ENCODE measurements at regions not wholly inside any gene's neighbourhood (a gene's known extent, or its start where the extent isn't known, plus 50 kb on each side); places are given as distances from the start of the nearest gene placed in this dataset.

- no peaks in the 10 kb centered on the region for H3K27me3 ChIP-seq (ENCODE audit: control insufficient read depth in 2 of 2, insufficient read depth in 2 of 2, low read length in 2 of 2)
- no peak overlapping the region for H3K27ac ChIP-seq (ENCODE audit: low read depth, low read length)
- H3K9me3 ChIP-seq (ENCODE audit: control insufficient read depth in 2 of 3, low read length in 3 of 3) = no peaks in the 10 kb centered on the region
- POLR2A ChIA-PET = no interaction called here
- H3K4me3 ChIP-seq (ENCODE audit: low read length) = no peak overlapping the region
- H3K4me1 Mint-ChIP-seq = no peaks in the 10 kb centered on the region
- ATAC-seq = no peak
- no peaks in the 10 kb centered on the region for H3K36me3 ChIP-seq (ENCODE audit: control insufficient read depth in 2 of 3, insufficient read depth in 3 of 3, low read length in 3 of 3)
- peaks cover 0 to 11% (median 4%) of the 10 kb centered on the region in 11 donors for H3K9me3 Mint-ChIP-seq
- H3K4me1 ChIP-seq (ENCODE audit: control insufficient read depth in 2 of 2, insufficient read depth in 2 of 2, low read length in 2 of 2) = no peaks in the 10 kb centered on the region
- peaks cover 5 to 14% (median 13%) of the 10 kb centered on the region in 5 donors for H3K27me3 Mint-ChIP-seq
- no peak overlapping the region for H3K4me3 Mint-ChIP-seq
- DNase-seq = no peak
- CTCF ChIA-PET = no interaction called here
- intact Hi-C loops (cut with micrococcal nuclease) = no loop called here
- H3K27ac Mint-ChIP-seq = no peak overlapping the region
- H3K36me3 Mint-ChIP-seq = no peaks in the 10 kb centered on the region
These were observed 419.1 kb downstream of the ENC1 start for GRCh38 chr5:74221413-74221812.

- CTCF ChIA-PET = no interaction called here
- Mint-ChIP-seq H3K27ac (no peak overlapping the region), H3K4me3 (no peak overlapping the region), H3K36me3 (no peaks in the 10 kb centered on the region), H3K27me3 (peaks cover 0 to 10% (median 5%) of the 10 kb centered on the region in 5 donors), H3K9me3 (peaks cover 0 to 11% (median 3%) of the 10 kb centered on the region in 11 donors), H3K4me1 (no peaks in the 10 kb centered on the region)
- no peak for DNase-seq
- intact Hi-C loops (cut with micrococcal nuclease) = no loop called here
- Histone ChIP-seq H3K27ac (ENCODE audit: low read depth, low read length) (no peak overlapping the region), H3K36me3 (ENCODE audit: control insufficient read depth in 2 of 3, insufficient read depth in 3 of 3, low read length in 3 of 3) (no peaks in the 10 kb centered on the region), H3K4me1 (ENCODE audit: control insufficient read depth in 2 of 2, insufficient read depth in 2 of 2, low read length in 2 of 2) (no peaks in the 10 kb centered on the region), H3K4me3 (ENCODE audit: low read length) (no peak overlapping the region), H3K27me3 (ENCODE audit: control insufficient read depth in 2 of 2, insufficient read depth in 2 of 2, low read length in 2 of 2) (no peaks in the 10 kb centered on the region), H3K9me3 (ENCODE audit: control insufficient read depth in 2 of 3, low read length in 3 of 3) (no peaks in the 10 kb centered on the region)
- POLR2A ChIA-PET = no interaction called here
- no peak for ATAC-seq
These were observed 424.5 kb downstream of the ENC1 start for GRCh38 chr5:74216012-74216411.

DNA sequence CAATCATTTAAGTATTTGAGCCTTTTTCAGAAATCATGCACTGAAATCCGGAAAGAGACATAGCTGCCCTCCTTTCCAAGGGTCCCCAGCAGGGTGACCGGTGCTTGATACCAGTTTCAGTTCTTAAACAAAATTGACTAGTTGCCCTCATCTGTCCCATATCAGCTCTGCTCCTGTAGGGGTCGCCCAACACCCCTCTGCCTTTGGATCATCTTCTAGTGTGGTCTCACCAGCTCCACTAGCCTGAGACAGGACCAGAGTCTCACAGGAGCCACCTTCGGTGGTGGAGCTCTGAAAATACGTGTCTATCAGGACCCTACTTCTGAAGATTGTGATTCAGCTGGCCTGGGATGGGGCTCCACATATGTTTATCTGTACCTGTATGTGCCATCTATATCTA is 428.2 kb downstream of the ENC1 start:
- no peak overlapping the region for H3K27ac Mint-ChIP-seq
- ATAC-seq (no peak), DNase-seq (no peak)
- ChIA-PET POLR2A (no interaction called here), CTCF (no interaction called here)
- H3K36me3 Mint-ChIP-seq = no peaks in the 10 kb centered on the region
- Histone ChIP-seq H3K27me3 (ENCODE audit: control insufficient read depth in 2 of 2, insufficient read depth in 2 of 2, low read length in 2 of 2) (no peaks in the 10 kb centered on the region), H3K4me1 (ENCODE audit: control insufficient read depth in 2 of 2, insufficient read depth in 2 of 2, low read length in 2 of 2) (no peaks in the 10 kb centered on the region), H3K4me3 (ENCODE audit: low read length) (no peak overlapping the region), H3K27ac (ENCODE audit: low read depth, low read length) (no peak overlapping the region), H3K36me3 (ENCODE audit: control insufficient read depth in 2 of 3, insufficient read depth in 3 of 3, low read length in 3 of 3) (no peaks in the 10 kb centered on the region), H3K9me3 (ENCODE audit: control insufficient read depth in 2 of 3, low read length in 3 of 3) (no peaks in the 10 kb centered on the region)
- intact Hi-C loops (cut with micrococcal nuclease) = no loop called here
- H3K4me3 Mint-ChIP-seq = no peak overlapping the region
- no peaks in the 10 kb centered on the region for H3K9me3 Mint-ChIP-seq
- no peaks in the 10 kb centered on the region for H3K4me1 Mint-ChIP-seq
- peaks cover 7 to 13% (median 10%) of the 10 kb centered on the region in 5 donors for H3K27me3 Mint-ChIP-seq

DNA sequence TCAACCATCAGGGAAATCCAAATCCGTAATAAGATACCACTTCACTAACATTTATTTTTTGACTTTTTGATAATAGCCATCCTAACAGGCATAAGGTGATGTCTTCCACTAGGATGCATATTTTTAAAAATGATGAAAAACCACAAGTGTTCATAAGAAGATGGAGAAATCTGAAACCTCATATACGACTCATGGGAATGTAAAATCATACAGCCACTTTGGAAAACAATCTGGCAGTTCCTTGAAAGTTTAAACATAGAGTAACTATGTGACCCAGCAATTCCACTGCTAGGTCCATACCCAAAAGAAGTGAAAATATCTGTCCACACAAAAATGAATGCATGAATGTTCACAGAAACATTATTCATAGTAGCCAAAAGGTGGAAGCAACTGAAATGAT is 431.0 kb downstream of the ENC1 start:
- no peak overlapping the region for H3K27ac ChIP-seq (ENCODE audit: low read depth, low read length)
- DNase-seq = no peak
- POLR2A ChIA-PET = no interaction called here
- H3K4me3 Mint-ChIP-seq = no peak overlapping the region
- H3K27ac Mint-ChIP-seq = no peak overlapping the region
- no peak overlapping the region for H3K4me3 ChIP-seq (ENCODE audit: low read length)
- no peaks in the 10 kb centered on the region for H3K36me3 Mint-ChIP-seq
- no peaks in the 10 kb centered on the region for H3K9me3 ChIP-seq (ENCODE audit: control insufficient read depth in 2 of 3, low read length in 3 of 3)
- H3K27me3 Mint-ChIP-seq = peaks cover 7 to 18% (median 9%) of the 10 kb centered on the region in 5 donors
- no peaks in the 10 kb centered on the region for H3K36me3 ChIP-seq (ENCODE audit: control insufficient read depth in 2 of 3, insufficient read depth in 3 of 3, low read length in 3 of 3)
- no peaks in the 10 kb centered on the region for H3K9me3 Mint-ChIP-seq
- intact Hi-C loops (cut with micrococcal nuclease) = no loop called here
- no peaks in the 10 kb centered on the region for H3K27me3 ChIP-seq (ENCODE audit: control insufficient read depth in 2 of 2, insufficient read depth in 2 of 2, low read length in 2 of 2)
- no peaks in the 10 kb centered on the region for H3K4me1 ChIP-seq (ENCODE audit: control insufficient read depth in 2 of 2, insufficient read depth in 2 of 2, low read length in 2 of 2)
- CTCF ChIA-PET = no interaction called here
- H3K4me1 Mint-ChIP-seq = no peaks in the 10 kb centered on the region
- no peak for ATAC-seq

DNA sequence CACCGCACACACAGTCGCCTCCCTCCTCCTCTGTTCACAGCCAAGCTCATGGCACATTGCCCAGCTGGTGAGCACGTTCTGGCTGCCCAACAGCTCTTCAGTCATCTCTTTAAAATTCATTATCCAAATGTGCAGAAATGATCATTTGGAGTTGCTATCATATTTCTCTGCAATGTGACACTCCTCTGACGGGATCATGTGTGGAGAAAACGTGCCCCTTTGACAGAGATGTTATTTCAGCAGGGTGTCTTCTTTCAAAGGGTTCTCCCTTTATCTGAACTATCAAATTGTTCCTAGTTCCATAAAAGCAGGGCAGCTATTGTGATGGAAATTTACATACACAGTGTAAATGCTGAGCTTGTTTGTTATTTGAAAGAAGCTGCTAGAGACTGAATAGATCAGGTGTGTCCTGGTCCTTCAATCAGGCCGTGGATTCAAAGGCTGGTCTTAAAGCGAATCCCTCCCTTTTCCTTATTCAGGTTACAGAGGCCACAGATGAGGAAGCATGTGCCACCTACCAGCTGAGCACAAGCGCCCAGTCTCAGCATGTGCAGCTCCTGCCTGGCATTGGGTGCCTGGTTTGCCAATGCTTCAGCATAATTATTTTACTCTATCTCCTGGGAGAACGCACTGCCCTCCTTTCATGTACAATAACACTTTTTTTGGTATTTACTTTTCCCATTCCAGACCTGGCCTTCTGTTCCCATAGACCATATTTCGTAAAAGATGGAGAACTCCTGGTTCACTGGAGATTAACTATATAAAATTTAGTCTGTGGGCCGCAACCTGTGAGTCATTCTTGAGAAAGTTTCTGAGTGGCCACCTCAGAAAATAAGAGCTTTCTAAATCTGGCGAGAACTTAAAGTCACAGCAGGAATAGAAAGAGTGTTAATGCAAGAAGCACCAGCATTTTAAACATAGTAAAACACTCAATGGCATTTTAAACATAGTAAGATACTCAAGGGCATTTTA is 433.7 kb downstream of the ENC1 start:
- H3K9me3 ChIP-seq (ENCODE audit: control insufficient read depth in 2 of 3, low read length in 3 of 3) = no peaks in the 10 kb centered on the region
- H3K4me1 ChIP-seq (ENCODE audit: control insufficient read depth in 2 of 2, insufficient read depth in 2 of 2, low read length in 2 of 2) = no peaks in the 10 kb centered on the region
- DNase-seq (no peak), ATAC-seq (no peak)
- CTCF ChIA-PET = no interaction called here
- no peaks in the 10 kb centered on the region for H3K27me3 ChIP-seq (ENCODE audit: control insufficient read depth in 2 of 2, insufficient read depth in 2 of 2, low read length in 2 of 2)
- Mint-ChIP-seq H3K4me1 (peaks cover 0 to 2% (median 0%) of the 10 kb centered on the region in 7 donors), H3K27me3 (peaks cover 3 to 19% (median 14%) of the 10 kb centered on the region in 5 donors), H3K4me3 (no peak overlapping the region), H3K9me3 (no peaks in the 10 kb centered on the region), H3K27ac (no peak overlapping the region), H3K36me3 (no peaks in the 10 kb centered on the region)
- H3K4me3 ChIP-seq (ENCODE audit: low read length) = no peak overlapping the region
- H3K36me3 ChIP-seq (ENCODE audit: control insufficient read depth in 2 of 3, insufficient read depth in 3 of 3, low read length in 3 of 3) = no peaks in the 10 kb centered on the region
- POLR2A ChIA-PET = no interaction called here
- intact Hi-C loops (cut with micrococcal nuclease) = no loop called here
- no peak overlapping the region for H3K27ac ChIP-seq (ENCODE audit: low read depth, low read length)

- Histone ChIP-seq H3K9me3 (ENCODE audit: control insufficient read depth in 2 of 3, low read length in 3 of 3) (no peaks in the 10 kb centered on the region), H3K4me1 (ENCODE audit: control insufficient read depth in 2 of 2, insufficient read depth in 2 of 2, low read length in 2 of 2) (no peaks in the 10 kb centered on the region), H3K27ac (ENCODE audit: low read depth, low read length) (no peak overlapping the region), H3K36me3 (ENCODE audit: control insufficient read depth in 2 of 3, insufficient read depth in 3 of 3, low read length in 3 of 3) (no peaks in the 10 kb centered on the region), H3K4me3 (ENCODE audit: low read length) (no peak overlapping the region), H3K27me3 (ENCODE audit: control insufficient read depth in 2 of 2, insufficient read depth in 2 of 2, low read length in 2 of 2) (no peaks in the 10 kb centered on the region)
- intact Hi-C loops (cut with micrococcal nuclease) = no loop called here
- Mint-ChIP-seq H3K9me3 (no peaks in the 10 kb centered on the region), H3K4me1 (peaks cover 0 to 7% (median 0%) of the 10 kb centered on the region in 7 donors), H3K36me3 (no peaks in the 10 kb centered on the region), H3K27me3 (peaks cover 0 to 19% (median 14%) of the 10 kb centered on the region in 5 donors), H3K4me3 (no peak overlapping the region), H3K27ac (no peak overlapping the region)
- DNase-seq = no peak
- ChIA-PET CTCF (no interaction called here), POLR2A (no interaction called here)
- no peak for ATAC-seq
These were observed 434.6 kb downstream of the ENC1 start for GRCh38 chr5:74205767-74206578.
